Sigmoid colon (tissue), 6 donors: ENCODE measurements at regions not wholly inside any gene's neighbourhood (a gene's known extent, or its start where the extent isn't known, plus 50 kb on each side); places are given as distances from the start of the nearest gene placed in this dataset.
A peak's percentile ranks its signal among the peaks of the same experiment; 100 is the strongest.

ENCODE experiments used
- DNase-seq: peaks from one replicate; pipeline ENCODE4 v3.0.0-alpha.2; 2019
- H3K27ac ChIP-seq, 4 donors: fragments of 200-600 bp; sonication (generic); one replicate each; pipeline ENCODE4 v1.5.1; 2016 to 2019; ENCODE audit warnings: mild to moderate bottlenecking in 1 of 4
- H3K27me3 ChIP-seq, 3 donors: fragments of 200-600 bp; sonication (generic); one replicate each; pipeline ENCODE4 v1.5.1; 2019; ENCODE audit warnings: mild to moderate bottlenecking in 1 of 3
- H3K36me3 ChIP-seq, 4 donors: fragments of 200-600 bp; sonication (generic); one replicate each; pipeline ENCODE4 v1.5.1; 2016 to 2019
- H3K4me1 ChIP-seq, 4 donors: fragments of 200-600 bp; sonication (generic); one replicate each; pipeline ENCODE4 v1.5.1; 2017 to 2019
- H3K4me3 ChIP-seq, 4 donors: fragments of 200-600 bp; sonication (generic); one replicate each; pipeline ENCODE4 v1.5.1; 2017 to 2019; ENCODE audit warnings: mild to moderate bottlenecking in 2 of 4, moderate library complexity in 1 of 4
- H3K9me3 ChIP-seq, 4 donors: fragments of 200-600 bp in 3 of 4; sonication (generic) in 3 of 4; one replicate each; pipeline versions ENCODE4 v1.5.1 to v1.6.1; 2013 to 2019
- EP300 ChIP-seq, 4 donors: sonication (generic); formaldehyde crosslinking; IDR thresholded peaks; one replicate each; pipeline ENCODE4 v1.6.1; 2017; ENCODE audit warnings: antibody characterized with exemption in 4 of 4
- POLR2A ChIP-seq, 2 donors: fragments of 450-650 bp; IDR thresholded peaks; one replicate each; pipeline ENCODE4 v1.6.1; 2016; ENCODE audit warnings: antibody characterized with exemption in 2 of 2, mild to moderate bottlenecking in 2 of 2, moderate library complexity in 2 of 2
- POLR2AphosphoS5 ChIP-seq, 4 donors: sonication (generic); formaldehyde crosslinking; IDR thresholded peaks; one replicate each; pipeline ENCODE4 v1.6.1; 2017; ENCODE audit warnings: antibody characterized with exemption in 4 of 4
- WGBS, 2 donors: extraction: QIAGEN DNeasy Blood & Tissue Kit; methylation state at CpG; one replicate each; pipeline ENCODE4 v1.1.7; 2013; 5-methylcytosine and 5-hydroxymethylcytosine counted together
- intact Hi-C: fragments of 100-400 bp; cut with DNase I; formaldehyde crosslinking; loops from one replicate; pipeline ENCODE4 v1.15.1; 2023
- TF ChIP-seq, protein P1 (sequence below), 4 experiments: fragments of 450-650 bp in 3 of 4; fragments of 200-600 bp in 1 of 4; IDR thresholded peaks; one replicate each; pipeline ENCODE4 v1.5.1; 2016 to 2019; ENCODE audit warnings: antibody characterized with exemption in 4 of 4, mild to moderate bottlenecking in 3 of 4, moderate library complexity in 2 of 4
- donor health status: healthy with polysubstance abuse.
- donor health status: healthy.

DNA sequence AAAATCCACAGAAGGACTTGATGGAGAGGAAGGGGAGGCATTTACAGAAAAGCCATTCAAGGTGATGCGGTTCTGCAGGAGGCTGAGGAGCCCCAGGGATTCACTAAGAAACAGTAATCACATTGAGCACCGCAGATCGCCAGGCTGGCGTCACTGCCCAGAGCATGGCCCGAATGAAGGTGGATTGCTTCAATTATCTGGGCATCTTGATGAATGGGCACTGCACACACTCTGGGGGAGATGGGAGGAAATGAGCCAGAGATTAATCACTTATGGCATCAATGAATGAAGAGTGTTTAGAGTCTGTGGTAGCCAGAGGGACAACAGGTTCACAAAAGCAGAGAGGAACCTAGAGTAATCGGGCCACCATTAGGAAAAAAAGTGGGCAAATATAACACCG lies 292.1 kb downstream of the ZEB1 start:
- Histone ChIP-seq H3K9me3 (no peaks in the 10 kb centered on the region), H3K36me3 (no peaks in the 10 kb centered on the region), H3K4me3 (no peak overlapping the region), H3K4me1 (peaks cover 0 to 13% (median 10%) of the 10 kb centered on the region in 4 donors), H3K27ac (no peak overlapping the region), H3K27me3 (no peaks in the 10 kb centered on the region)
- WGBS, 2 donors = 90 to 93% methylated on average over 7 of the region's 7 CpGs
- DNase-seq = no peak
- TF ChIP-seq, protein P1, sequence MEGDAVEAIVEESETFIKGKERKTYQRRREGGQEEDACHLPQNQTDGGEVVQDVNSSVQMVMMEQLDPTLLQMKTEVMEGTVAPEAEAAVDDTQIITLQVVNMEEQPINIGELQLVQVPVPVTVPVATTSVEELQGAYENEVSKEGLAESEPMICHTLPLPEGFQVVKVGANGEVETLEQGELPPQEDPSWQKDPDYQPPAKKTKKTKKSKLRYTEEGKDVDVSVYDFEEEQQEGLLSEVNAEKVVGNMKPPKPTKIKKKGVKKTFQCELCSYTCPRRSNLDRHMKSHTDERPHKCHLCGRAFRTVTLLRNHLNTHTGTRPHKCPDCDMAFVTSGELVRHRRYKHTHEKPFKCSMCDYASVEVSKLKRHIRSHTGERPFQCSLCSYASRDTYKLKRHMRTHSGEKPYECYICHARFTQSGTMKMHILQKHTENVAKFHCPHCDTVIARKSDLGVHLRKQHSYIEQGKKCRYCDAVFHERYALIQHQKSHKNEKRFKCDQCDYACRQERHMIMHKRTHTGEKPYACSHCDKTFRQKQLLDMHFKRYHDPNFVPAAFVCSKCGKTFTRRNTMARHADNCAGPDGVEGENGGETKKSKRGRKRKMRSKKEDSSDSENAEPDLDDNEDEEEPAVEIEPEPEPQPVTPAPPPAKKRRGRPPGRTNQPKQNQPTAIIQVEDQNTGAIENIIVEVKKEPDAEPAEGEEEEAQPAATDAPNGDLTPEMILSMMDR (IDR thresholded peaks at IDR 0.05) = no peak
- TF ChIP-seq EP300 (IDR thresholded peaks at IDR 0.05) = no peak
- TF ChIP-seq POLR2AphosphoS5 (IDR thresholded peaks at IDR 0.05) = no peak
- no peak for TF ChIP-seq POLR2A (IDR thresholded peaks at IDR 0.05)
- intact Hi-C loops = no loop called here

DNA sequence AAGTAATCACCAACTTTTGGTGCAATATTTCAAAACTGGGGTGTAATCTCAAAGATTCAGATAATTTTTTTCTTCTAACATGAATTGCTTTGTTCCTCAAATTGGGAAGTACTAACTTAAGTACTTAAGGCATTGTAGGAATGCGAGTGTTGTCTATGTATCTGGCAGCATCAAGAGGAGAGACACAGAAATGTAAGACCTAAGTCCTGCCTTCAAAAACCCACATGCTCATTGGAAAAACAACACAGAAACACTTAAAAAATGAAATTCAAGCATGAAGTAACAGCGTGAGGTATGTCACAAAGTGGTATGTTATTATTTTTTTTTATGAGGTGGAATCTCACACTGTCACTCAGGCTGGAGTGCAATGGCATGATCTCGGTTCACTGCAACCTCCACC lies 288.5 kb downstream of the ZEB1 start:
- Histone ChIP-seq H3K9me3 (no peaks in the 10 kb centered on the region), H3K4me3 (no peak overlapping the region), H3K27ac (no peak overlapping the region), H3K4me1 (peaks cover 0 to 45% (median 36%) of the 10 kb centered on the region in 4 donors), H3K36me3 (no peaks in the 10 kb centered on the region), H3K27me3 (no peaks in the 10 kb centered on the region)
- intact Hi-C loops = no loop called here
- TF ChIP-seq POLR2A (IDR thresholded peaks at IDR 0.05) (no peak), POLR2AphosphoS5 (IDR thresholded peaks at IDR 0.05) (no peak), EP300 (IDR thresholded peaks at IDR 0.05) (no peak)
- TF ChIP-seq, protein P1 (IDR thresholded peaks at IDR 0.05) = no peak
- no peak for DNase-seq
- WGBS, 2 donors = 84 to 92% methylated on average over 3 of the region's 3 CpGs

DNA sequence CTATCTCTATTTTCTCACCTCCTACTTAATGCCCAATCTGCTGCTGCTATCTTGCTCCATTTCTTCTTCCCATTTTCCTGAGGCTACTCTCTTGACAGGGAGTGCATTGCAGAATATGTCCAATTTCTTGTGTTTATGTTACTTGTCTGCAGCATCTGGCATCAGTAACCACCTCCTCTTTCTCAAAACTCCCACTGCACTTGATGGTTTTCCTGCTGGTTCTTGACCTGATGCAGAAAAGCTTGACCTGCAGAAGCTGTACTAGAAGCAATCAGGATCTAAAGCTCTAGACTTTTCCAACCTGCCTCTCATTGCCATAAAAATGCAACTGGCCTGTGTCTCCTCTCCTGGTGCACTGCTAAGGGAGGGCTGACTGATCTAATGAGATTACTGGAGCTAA lies 287.8 kb downstream of the ZEB1 start:
- Histone ChIP-seq H3K27me3 (no peaks in the 10 kb centered on the region), H3K4me1 (peaks cover 0 to 51% (median 38%) of the 10 kb centered on the region in 4 donors), H3K9me3 (no peaks in the 10 kb centered on the region), H3K36me3 (no peaks in the 10 kb centered on the region), H3K4me3 (no peak overlapping the region), H3K27ac (peak overlapping the region in 3 of 4 donors; percentile 19 to 93 (median 90))
- intact Hi-C loops = no loop called here
- no peak for DNase-seq
- no peak for TF ChIP-seq POLR2A (IDR thresholded peaks at IDR 0.05)
- TF ChIP-seq POLR2AphosphoS5 (IDR thresholded peaks at IDR 0.05) = no peak
- TF ChIP-seq EP300 (IDR thresholded peaks at IDR 0.05) = no peak
- TF ChIP-seq, protein P1 (IDR thresholded peaks at IDR 0.05) = no peak

DNA sequence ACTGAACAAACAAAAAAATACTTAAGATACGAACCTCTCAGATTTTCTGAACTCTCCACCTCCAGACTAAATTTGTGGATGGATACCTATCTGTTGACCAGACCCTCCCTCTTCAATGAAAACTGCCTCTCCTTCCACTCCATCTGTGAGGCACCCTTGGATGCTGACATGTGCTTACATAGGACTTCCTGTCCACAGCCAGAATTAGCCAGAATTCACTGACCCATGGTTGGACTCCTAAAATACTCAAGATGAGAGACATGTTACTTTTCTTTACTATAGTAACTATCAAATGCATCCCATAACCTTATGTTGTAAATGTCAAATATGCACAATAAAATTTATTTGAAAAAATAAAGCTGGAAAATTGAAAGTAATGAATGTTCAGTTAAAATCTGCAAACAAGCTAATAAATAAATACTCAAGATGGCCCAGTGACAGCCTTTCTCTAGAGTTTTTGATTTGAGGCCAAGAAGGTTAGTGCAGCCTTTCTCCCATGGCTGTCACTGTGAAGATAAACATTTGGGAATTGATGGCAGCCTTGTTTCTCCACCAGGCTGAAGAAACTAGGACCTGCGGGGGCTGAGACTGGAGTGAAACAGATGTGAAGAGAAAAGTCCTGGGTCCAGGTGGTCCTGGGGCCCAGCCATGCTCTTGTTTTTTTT lies 287.0 kb downstream of the ZEB1 start:
- WGBS, 2 donors = 57 to 80% methylated on average over 2 of the region's 2 CpGs
- no peaks in the 10 kb centered on the region for H3K27me3 ChIP-seq
- peaks cover 0 to 51% (median 38%) of the 10 kb centered on the region in 4 donors for H3K4me1 ChIP-seq
- H3K36me3 ChIP-seq = no peaks in the 10 kb centered on the region
- H3K9me3 ChIP-seq = no peaks in the 10 kb centered on the region
- peak overlapping the region in 3 of 4 donors; percentile 19 to 93 (median 90) for H3K27ac ChIP-seq
- no peak for DNase-seq
- TF ChIP-seq POLR2AphosphoS5 (IDR thresholded peaks at IDR 0.05) (peak; percentile 42 to 81 (median 74)), EP300 (IDR thresholded peaks at IDR 0.05) (no peak)
- no peak overlapping the region for H3K4me3 ChIP-seq
- intact Hi-C loops = no loop called here

DNA sequence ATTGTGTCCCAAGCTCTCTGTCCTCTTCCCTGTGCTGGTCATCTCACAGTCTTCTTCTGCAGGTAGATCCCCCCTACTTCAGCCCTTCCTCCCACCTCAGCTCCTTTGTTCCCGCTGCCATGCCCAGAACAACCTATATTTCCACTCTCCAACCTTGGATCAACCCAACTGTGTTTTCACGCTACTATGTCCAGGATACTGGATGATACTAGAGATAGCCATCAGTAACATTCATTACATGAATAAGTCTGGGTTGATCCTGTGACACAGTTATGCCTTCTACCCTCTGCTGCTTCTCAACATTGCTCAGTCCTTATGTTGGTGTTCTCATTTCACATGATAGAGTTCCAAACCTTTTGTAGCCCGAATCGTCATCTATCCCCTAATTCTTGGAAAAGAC lies 286.4 kb downstream of the ZEB1 start:
- no peaks in the 10 kb centered on the region for H3K27me3 ChIP-seq
- H3K4me3 ChIP-seq = no peak overlapping the region
- intact Hi-C loops = no loop called here
- 91 to 93% methylated on average over 4 of the region's 4 CpGs for WGBS, 2 donors
- H3K9me3 ChIP-seq = no peaks in the 10 kb centered on the region
- TF ChIP-seq, protein P1 (IDR thresholded peaks at IDR 0.05) = no peak
- TF ChIP-seq EP300 (IDR thresholded peaks at IDR 0.05) = no peak
- peak overlapping the region in 3 of 4 donors; percentile 19 to 93 (median 90) for H3K27ac ChIP-seq
- H3K36me3 ChIP-seq = no peaks in the 10 kb centered on the region
- H3K4me1 ChIP-seq = peaks cover 0 to 51% (median 38%) of the 10 kb centered on the region in 4 donors
- DNase-seq = no peak
